PC-9 (cell line): ENCODE measurements at regions not wholly inside any gene's neighbourhood (a gene's known extent, or its start where the extent isn't known, plus 50 kb on each side); places are given as distances from the start of the nearest gene placed in this dataset.
"Not testable (repeated sequence)": the region's sequence is repeated elsewhere in the genome, so short reads cannot be mapped to it uniquely, and the experiment has no call there.

Experiments
- BruUV-seq: library from RNA; stranded (reverse); fragments of 400-500 nt; replicated peaks from 2 replicates; lab custom pipeline; 2021; lab: Mats Ljungman, UMichigan
- CTCF ChIA-PET: fragments of 300-600 bp; sonication (Branson Sonifier 250); formaldehyde crosslinking; loops from one replicate; lab custom pipeline; 2022; ENCODE audit warnings: antibody characterized with exemption; lab: Charles Lee
- POLR2A ChIA-PET: fragments of 300-600 bp; sonication (Branson Sonifier 250); formaldehyde crosslinking; loops from one replicate; lab custom pipeline; 2022; ENCODE audit warnings: antibody characterized with exemption; ENCODE audit not compliant: unreplicated experiment; lab: Charles Lee
- DNase-seq, 2 experiments: peaks; one replicate each; pipeline versions ENCODE4 v3.0.0 to v3.0.0-alpha.2; 2015 to 2022; ENCODE audit warnings: mixed read lengths in 1 of 2
- H2AFZ ChIP-seq: fragments of 200-600 bp; sonication (generic); 2 replicates; pipeline ENCODE4 v1.8.1; 2017; ENCODE audit warnings: antibody characterized with exemption
- H3F3A ChIP-seq: fragments of 200-600 bp; sonication (generic); 2 replicates; pipeline ENCODE4 v1.8.1; 2017; ENCODE audit warnings: antibody characterized with exemption, mild to moderate bottlenecking, low read depth; ENCODE audit not compliant: insufficient read depth
- H3K27ac ChIP-seq: fragments of 200-600 bp; sonication (generic); 2 replicates; pipeline ENCODE4 v1.6.1; 2016; ENCODE audit warnings: mixed run types
- H3K27me3 ChIP-seq: fragments of 200-600 bp; sonication (generic); 2 replicates; pipeline ENCODE4 v1.6.1; 2016; ENCODE audit warnings: low read depth, mixed run types; ENCODE audit not compliant: insufficient read depth
- H3K36me3 ChIP-seq: fragments of 200-600 bp; sonication (generic); 2 replicates; pipeline ENCODE4 v1.6.1; 2016; ENCODE audit warnings: low read depth, mixed run types
- H3K4me1 ChIP-seq: fragments of 200-600 bp; sonication (generic); replicated peaks from 2 replicates; pipeline ENCODE4 v1.6.1; 2016; ENCODE audit warnings: mixed run types; ENCODE audit not compliant: insufficient read depth
- H3K4me2 ChIP-seq: fragments of 200-600 bp; sonication (generic); 2 replicates; pipeline ENCODE4 v1.6.1; 2017; ENCODE audit warnings: mixed run types
- H3K4me3 ChIP-seq: fragments of 200-600 bp; sonication (generic); 2 replicates; pipeline ENCODE4 v1.6.1; 2016; ENCODE audit warnings: mixed run types
- H3K79me2 ChIP-seq: fragments of 200-600 bp; sonication (generic); 2 replicates; pipeline ENCODE4 v1.6.1; 2017; ENCODE audit warnings: low read depth, mixed run types
- H3K9me2 ChIP-seq: fragments of 200-600 bp; sonication (generic); 2 replicates; pipeline ENCODE4 v1.8.1; 2017; ENCODE audit warnings: mild to moderate bottlenecking; ENCODE audit not compliant: insufficient read depth
- H3K9me3 ChIP-seq: fragments of 200-600 bp; sonication (generic); 2 replicates; pipeline ENCODE4 v1.8.1; 2016; ENCODE audit warnings: low read depth; ENCODE audit not compliant: insufficient read depth
- H4K20me1 ChIP-seq: fragments of 200-600 bp; sonication (generic); 2 replicates; pipeline ENCODE4 v1.8.1; 2017; ENCODE audit not compliant: insufficient read depth
- EZH2 ChIP-seq: fragments of 200-600 bp; sonication (generic); IDR thresholded peaks from 2 replicates; pipeline ENCODE4 v1.8.0; 2017; ENCODE audit warnings: antibody characterized with exemption, low read depth
- intact Hi-C: fragments of 100-400 bp; cut with micrococcal nuclease; formaldehyde crosslinking; loops from one replicate; pipeline ENCODE4 v1.10.0; 2022; ENCODE audit not compliant: unreplicated experiment
- TF ChIP-seq, protein P1 (sequence below): fragments of 200-600 bp; sonication (generic); conservative IDR thresholded peaks from 2 replicates; pipeline ENCODE4 v1.6.1; 2017; ENCODE audit warnings: mixed run types, antibody characterized with exemption, mild to moderate bottlenecking, moderate library complexity

DNA sequence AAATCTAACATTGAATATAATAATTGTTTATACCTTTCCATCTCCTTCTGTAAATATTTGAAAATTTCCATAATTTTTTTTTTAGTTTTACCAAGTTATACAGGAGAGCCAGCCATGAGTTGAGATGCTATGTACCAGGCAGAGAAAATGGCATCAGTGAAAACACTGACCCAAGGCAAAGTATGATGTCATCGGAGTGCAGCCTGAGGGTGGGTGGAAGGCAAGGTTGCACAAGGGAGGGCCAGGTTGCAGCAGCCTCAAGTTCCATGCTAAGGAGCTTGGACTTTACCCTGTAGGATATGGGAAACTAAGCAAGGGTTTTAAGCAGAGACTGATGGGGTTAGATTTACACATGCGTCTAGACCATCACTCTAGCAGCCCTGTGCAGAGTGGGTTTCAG lies 441.1 kb downstream of the BCAT1 start:
- no peaks in the 10 kb centered on the region for H3K9me2 ChIP-seq
- no TSS peak for BruUV-seq

DNA sequence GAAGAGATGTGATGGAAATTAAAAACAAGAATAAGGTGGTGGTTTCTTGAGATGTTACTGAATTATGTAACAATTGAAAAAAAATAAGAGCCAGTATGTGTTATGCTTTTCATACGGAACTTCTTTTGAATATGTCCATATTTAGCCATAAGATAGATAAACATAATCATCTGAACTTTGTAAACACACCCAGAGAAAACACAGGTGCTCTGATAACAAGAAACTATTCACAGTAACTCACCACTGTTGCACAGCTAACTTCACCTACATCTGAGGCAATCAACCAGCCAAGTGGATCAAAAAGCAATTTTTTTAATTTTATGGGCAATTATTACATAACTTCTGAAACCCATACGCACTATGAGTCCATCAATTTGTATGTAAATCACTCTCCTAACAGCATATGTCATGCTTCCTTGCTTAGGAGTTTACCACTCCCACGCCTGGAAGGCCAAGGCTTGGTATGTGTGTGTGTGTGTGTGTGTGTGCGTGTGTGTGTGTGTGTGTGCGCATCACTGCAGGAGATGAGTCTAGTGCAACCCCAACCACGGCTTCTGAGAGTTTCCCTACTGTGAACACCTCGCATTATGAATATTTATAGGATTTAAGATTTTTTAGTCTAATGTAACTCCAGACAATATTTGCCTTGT lies 443.4 kb downstream of the BCAT1 start:
- BruUV-seq = no TSS peak
- Histone ChIP-seq H3K36me3 (no peaks in the 10 kb centered on the region), H2AFZ (no peak overlapping the region), H3K4me3 (no peak overlapping the region), H4K20me1 (no peaks in the 10 kb centered on the region), H3K4me2 (no peak overlapping the region), H3K9me2 (no peaks in the 10 kb centered on the region), H3K79me2 (no peaks in the 10 kb centered on the region), H3F3A (no peaks in the 10 kb centered on the region), H3K9me3 (no peaks in the 10 kb centered on the region; the same call in 1 of the 2 replicates), H3K27ac (no peak overlapping the region), H3K27me3 (peaks cover 5% of the 10 kb centered on the region; the same call in 1 of the 2 replicates), H3K4me1 (no peaks in the 10 kb centered on the region)
- intact Hi-C loops = no loop called here
- POLR2A ChIA-PET = no interaction called here
- DNase-seq = no peak
- TF ChIP-seq, protein P1, sequence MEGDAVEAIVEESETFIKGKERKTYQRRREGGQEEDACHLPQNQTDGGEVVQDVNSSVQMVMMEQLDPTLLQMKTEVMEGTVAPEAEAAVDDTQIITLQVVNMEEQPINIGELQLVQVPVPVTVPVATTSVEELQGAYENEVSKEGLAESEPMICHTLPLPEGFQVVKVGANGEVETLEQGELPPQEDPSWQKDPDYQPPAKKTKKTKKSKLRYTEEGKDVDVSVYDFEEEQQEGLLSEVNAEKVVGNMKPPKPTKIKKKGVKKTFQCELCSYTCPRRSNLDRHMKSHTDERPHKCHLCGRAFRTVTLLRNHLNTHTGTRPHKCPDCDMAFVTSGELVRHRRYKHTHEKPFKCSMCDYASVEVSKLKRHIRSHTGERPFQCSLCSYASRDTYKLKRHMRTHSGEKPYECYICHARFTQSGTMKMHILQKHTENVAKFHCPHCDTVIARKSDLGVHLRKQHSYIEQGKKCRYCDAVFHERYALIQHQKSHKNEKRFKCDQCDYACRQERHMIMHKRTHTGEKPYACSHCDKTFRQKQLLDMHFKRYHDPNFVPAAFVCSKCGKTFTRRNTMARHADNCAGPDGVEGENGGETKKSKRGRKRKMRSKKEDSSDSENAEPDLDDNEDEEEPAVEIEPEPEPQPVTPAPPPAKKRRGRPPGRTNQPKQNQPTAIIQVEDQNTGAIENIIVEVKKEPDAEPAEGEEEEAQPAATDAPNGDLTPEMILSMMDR = no peak
- TF ChIP-seq EZH2 = no peak
- CTCF ChIA-PET = no interaction called here

More for the DNA sequence above, 441.1 kb downstream of the BCAT1 start:
- no peaks in the 10 kb centered on the region for H4K20me1 ChIP-seq
- peaks cover 20% of the 10 kb centered on the region for H3K27me3 ChIP-seq
- H3K27ac ChIP-seq = no peak overlapping the region
- no peak for TF ChIP-seq EZH2
- ChIA-PET CTCF (no interaction called here), POLR2A (no interaction called here)
- no peaks in the 10 kb centered on the region for H3F3A ChIP-seq
- no peak for DNase-seq
- no peaks in the 10 kb centered on the region; the same call in 1 of the 2 replicates for H3K9me3 ChIP-seq
- intact Hi-C loops = no loop called here
- no peak overlapping the region for H2AFZ ChIP-seq
- no peaks in the 10 kb centered on the region for H3K36me3 ChIP-seq
- H3K79me2 ChIP-seq = no peaks in the 10 kb centered on the region
- H3K4me3 ChIP-seq = no peak overlapping the region
- no peaks in the 10 kb centered on the region for H3K4me1 ChIP-seq
- H3K4me2 ChIP-seq = no peak overlapping the region

DNA sequence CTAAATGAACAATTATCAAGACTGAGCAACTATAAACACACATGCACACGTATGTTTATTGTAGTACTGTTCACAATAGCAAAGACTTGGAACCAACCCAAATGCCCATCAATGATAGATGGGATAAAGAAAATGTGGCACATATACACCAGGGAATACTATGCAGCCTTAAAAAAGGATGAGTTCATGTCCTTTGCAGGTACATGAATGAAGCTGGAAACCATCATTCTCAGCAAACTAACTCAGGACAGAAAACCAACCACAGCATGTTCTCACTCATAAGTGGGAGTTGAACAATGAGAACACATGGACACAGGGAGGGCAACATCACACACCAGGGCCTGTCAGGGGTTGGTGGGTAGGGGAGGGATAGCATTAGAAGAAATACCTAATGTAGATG lies 445.4 kb downstream of the BCAT1 start:
- H2AFZ ChIP-seq, H3K9me2 ChIP-seq, BruUV-seq, H3F3A ChIP-seq, H3K4me3 ChIP-seq, DNase-seq, intact Hi-C loops, H4K20me1 ChIP-seq, H3K27me3 ChIP-seq, H3K9me3 ChIP-seq, CTCF ChIA-PET, H3K4me2 ChIP-seq, H3K79me2 ChIP-seq, POLR2A ChIA-PET, H3K36me3 ChIP-seq, H3K27ac ChIP-seq, H3K4me1 ChIP-seq: not testable (repeated sequence)

DNA sequence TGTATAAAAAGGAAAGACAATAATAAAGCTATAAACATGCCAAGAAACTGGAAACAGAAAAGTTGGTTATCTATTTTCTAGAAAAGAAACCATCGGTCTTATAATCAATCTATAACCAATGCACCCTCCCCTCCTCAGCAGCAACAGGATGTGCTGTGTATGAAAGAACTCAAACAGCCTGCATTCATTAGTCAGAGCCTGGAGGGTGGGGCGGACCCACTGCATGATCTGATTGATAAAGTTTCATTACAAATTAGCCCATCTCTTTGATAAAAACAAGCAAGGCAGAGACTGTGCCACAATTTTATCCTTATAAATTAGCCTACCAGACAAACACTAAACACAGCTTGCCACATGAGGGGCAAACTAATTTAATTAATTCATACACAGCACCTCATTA lies 448.1 kb downstream of the BCAT1 start:
- no peak overlapping the region for H3K4me2 ChIP-seq
- H3K27ac ChIP-seq = no peak overlapping the region
- DNase-seq = no peak
- no peaks in the 10 kb centered on the region for H4K20me1 ChIP-seq
- TF ChIP-seq EZH2 = no peak
- TF ChIP-seq, protein P1 = no peak
- H3K9me2 ChIP-seq = no peaks in the 10 kb centered on the region
- no peaks in the 10 kb centered on the region; the same call in 1 of the 2 replicates for H3K9me3 ChIP-seq
- no TSS peak for BruUV-seq
- CTCF ChIA-PET = no interaction called here
- no peaks in the 10 kb centered on the region for H3K36me3 ChIP-seq
- no peak overlapping the region for H2AFZ ChIP-seq
- no peaks in the 10 kb centered on the region for H3F3A ChIP-seq
- no peaks in the 10 kb centered on the region for H3K27me3 ChIP-seq
- H3K79me2 ChIP-seq = no peaks in the 10 kb centered on the region
- POLR2A ChIA-PET = no interaction called here
- intact Hi-C loops = no loop called here
- H3K4me3 ChIP-seq = no peak overlapping the region
- no peaks in the 10 kb centered on the region for H3K4me1 ChIP-seq
